GM18909 (cell line): ENCODE measurements at regions not wholly inside any gene's neighbourhood (a gene's known extent, or its start where the extent isn't known, plus 50 kb on each side); places are given as distances from the start of the nearest gene placed in this dataset.
"Not testable (repeated sequence)": the region's sequence is repeated elsewhere in the genome, so short reads cannot be mapped to it uniquely, and the experiment has no call there.

Experiments used
- ATAC-seq: cut with Tn5 transposase; IDR thresholded peaks from one replicate; pipeline ENCODE4 v1.9.1; 2021; ENCODE audit warnings: mild to moderate bottlenecking; ENCODE audit not compliant: unreplicated experiment, poor library complexity

GRCh38 chr6:12640438-12640837 is 76.1 kb upstream of the PHACTR1 start:
- no peak for ATAC-seq

GRCh38 chr6:12641785-12642184 is 74.8 kb upstream of the PHACTR1 start:
- ATAC-seq, result not testable (repeated sequence)

GRCh38 chr6:12645941-12646340 is 70.6 kb upstream of the PHACTR1 start:
- no peak for ATAC-seq

GRCh38 chr6:12648171-12648570 is 68.4 kb upstream of the PHACTR1 start:
- no peak for ATAC-seq

GRCh38 chr6:12649325-12649724 is 67.2 kb upstream of the PHACTR1 start:
- no peak for ATAC-seq

- ATAC-seq, result no peak
These were observed 63.1 kb upstream of the PHACTR1 start for GRCh38 chr6:12653486-12653885.

- ATAC-seq, result no peak
These were observed 62.5 kb upstream of the PHACTR1 start for GRCh38 chr6:12654107-12654506.

GRCh38 chr6:12654514-12654913 is 62.1 kb upstream of the PHACTR1 start:
- no peak for ATAC-seq

GRCh38 chr6:12656906-12657305 is 59.7 kb upstream of the PHACTR1 start:
- ATAC-seq, result no peak

- ATAC-seq, result no peak
These were observed 58.7 kb upstream of the PHACTR1 start for GRCh38 chr6:12657884-12658283.

GRCh38 chr6:12661432-12662089 is 55.0 kb upstream of the PHACTR1 start:
- no peak for ATAC-seq
